HG02798 (cell line): ENCODE measurements at regions not wholly inside any gene's neighbourhood (a gene's known extent, or its start where the extent isn't known, plus 50 kb on each side); places are given as distances from the start of the nearest gene placed in this dataset.

Source experiments
- ATAC-seq: cut with Tn5 transposase; IDR thresholded peaks from one replicate; pipeline ENCODE4 v1.9.1; 2021; ENCODE audit warnings: mild to moderate bottlenecking; ENCODE audit not compliant: unreplicated experiment, poor library complexity

DNA sequence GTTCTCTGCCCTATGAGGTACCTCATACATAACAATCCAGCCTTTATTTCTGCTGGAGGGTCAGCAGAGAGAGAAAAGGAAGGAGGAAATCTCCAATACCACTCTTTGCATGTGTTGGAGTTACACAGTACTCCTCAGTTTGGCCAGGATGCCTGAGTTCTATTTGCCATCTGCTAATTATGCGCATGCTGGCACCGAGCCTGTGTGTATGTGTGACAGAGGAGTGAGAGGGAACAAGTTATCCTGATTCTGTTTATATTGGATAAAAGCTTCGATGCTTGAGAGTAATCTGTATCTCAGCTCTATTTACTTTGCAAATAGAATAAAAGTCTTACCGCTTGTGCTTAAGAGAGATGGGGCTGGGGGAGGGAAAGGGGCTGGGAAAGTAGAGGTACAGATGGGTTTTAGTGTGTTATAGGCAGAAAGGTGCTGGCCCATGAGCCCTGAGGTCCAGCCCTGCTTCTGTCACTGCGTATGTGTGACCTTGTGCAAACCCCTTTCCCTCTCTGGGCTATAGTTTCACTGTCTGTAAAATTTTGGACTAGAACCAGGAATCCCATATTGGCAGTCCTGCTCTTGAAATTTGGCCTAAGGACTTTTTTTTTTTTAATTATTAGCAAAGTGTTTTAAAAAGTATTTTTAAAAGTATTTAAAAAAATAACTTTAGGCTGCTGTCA lies 54.5 kb upstream of the PLXNA2 start:
- ATAC-seq: no peak

- ATAC-seq: no peak
Observed at GRCh38 chr1:208300084-208300770, 56.0 kb upstream of the PLXNA2 start.

DNA sequence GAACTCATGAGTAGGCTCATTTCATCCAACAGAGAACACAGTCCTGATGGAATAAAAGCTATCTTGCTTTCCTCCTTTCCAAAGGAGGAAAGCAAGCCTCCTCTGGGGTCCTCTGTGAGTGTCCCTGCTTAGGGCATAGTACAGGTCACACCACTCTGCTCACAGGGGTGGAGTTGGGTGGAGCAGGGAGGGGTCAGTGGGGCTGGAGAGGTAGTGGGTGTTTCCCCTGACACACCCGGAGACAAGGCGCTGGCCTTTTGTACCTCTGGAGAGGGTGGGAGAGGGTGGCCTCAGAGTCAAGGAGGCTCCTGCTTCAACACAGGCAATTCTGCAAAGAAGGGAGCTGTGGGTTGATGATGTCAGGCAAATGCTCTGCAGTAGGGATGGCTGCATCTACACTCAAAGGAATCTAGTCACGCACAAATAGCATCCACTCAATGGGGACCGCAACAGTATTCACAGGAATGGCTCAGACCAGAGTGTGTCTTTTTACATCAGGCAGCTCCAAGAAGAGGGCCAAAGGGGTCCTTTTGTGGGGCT lies 58.6 kb upstream of the PLXNA2 start:
- ATAC-seq: no peak

GRCh38 chr1:208303743-208304712 lies 59.8 kb upstream of the PLXNA2 start:
- ATAC-seq: no peak

DNA sequence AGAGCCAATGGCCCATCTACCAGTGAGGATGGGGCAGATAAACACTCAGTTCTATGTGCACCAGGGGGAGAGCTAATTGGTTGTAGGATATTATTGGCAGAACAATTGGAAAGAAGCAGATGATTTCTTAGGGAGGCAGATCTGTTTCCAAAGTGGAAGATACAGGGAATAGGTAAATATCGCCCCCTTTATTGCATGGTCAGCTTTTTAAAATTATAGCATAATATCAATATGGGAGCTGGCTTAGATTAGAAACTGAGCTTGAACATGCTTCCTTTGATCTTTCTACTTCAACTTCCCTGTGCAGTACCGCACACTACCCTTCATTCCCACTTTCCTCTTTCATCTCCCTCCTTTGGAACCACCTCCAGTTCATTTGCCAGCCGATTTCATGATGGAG lies 64.0 kb upstream of the PLXNA2 start:
- no peak for ATAC-seq

DNA sequence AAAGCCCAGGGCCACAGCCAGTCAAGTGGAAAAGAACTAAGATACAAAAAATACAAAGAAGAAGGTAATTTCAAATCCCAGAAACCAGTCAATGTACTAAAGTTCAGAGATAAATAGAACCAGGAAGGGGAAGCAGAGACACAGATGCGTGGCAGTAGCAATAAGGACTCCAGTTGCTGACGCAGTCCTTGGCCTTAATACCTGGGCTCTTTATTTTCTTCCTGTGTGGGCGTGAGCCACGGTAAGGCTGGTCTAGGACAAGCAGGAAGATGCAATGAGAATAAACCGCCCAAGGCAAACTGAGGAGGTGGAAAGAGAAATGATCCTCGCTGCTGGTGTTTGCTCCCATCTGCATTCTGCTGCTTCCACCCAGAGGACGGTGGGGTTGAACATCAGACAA lies 65.6 kb upstream of the PLXNA2 start:
- no peak for ATAC-seq

DNA sequence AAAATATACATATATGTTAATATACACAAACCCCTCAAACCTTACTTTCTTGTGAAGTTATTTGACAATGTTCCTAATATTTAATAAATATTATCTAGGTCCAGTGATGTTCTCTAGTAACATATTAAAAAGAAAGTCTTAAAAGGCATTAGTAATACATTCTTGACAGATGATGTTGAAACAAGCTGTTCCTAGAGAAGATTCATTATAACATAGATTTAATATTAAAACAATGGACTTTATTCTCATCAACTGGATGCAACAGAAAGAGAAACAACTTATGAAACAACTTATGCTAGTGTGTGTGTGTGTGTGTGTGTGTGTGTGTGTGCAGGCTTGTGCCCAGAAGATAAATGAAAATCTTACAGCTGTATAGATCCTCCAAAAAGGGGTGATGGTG lies 68.5 kb upstream of the PLXNA2 start:
- ATAC-seq: no peak

GRCh38 chr1:208314431-208314830 lies 70.2 kb upstream of the PLXNA2 start:
- ATAC-seq: no peak

GRCh38 chr1:208318150-208318734 lies 74.1 kb upstream of the PLXNA2 start:
- no peak for ATAC-seq

DNA sequence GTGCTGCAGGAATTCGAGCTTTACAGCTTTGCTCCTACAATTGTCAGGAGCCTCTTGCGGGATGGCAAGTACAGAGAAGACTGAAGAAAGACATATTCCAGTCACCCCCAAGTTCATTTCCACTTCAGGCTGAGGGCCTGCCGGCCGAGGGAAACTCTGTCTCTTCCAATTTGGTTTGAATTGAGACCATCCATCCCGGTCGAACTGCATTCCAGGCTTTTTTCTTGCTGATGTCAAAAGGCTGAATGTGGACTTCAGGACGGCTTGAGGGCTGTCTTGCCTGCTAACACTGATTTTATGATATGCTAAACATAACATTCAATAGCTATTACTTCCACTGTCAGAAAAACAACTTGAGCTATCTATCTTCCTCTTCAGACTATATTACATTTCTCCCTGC lies 79.8 kb upstream of the PLXNA2 start:
- ATAC-seq: no peak

DNA sequence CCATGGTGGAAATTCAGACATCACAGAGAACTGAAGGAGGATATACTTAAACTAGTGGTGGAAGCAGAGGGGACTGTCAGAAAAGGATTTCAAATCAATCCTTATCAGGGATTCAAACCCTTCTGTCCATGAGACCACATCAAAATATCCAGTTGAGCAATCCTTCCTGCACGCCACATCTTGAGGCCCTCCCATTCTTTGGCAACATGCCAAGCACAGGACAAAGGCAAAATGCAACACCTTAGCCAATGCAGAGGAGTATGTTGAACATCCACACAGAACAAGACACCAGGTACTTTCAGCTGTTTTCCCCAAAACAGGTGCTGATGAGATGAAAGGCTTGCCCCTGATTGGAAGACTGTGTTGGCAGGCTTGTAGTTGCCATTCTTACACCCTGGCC lies 81.8 kb upstream of the PLXNA2 start:
- ATAC-seq: no peak

DNA sequence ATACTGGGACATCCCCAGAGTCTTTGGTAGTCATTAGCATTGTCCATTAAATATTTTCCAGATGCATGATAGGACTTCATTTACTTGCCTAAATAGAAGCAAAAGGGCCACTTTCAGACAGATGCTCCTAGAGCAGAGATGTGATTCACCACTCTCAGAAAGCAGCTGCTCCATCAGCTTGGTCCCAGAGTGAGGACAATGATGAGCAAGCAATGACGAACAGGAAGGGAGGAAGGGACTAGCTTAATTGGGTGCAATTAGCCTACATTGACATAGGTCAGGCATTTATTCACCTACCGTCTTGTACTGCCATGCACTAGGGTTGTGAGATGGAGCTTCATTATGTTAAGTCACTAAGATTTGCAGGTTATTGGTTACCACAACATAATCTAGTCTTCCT lies 85.1 kb upstream of the PLXNA2 start:
- ATAC-seq: no peak

DNA sequence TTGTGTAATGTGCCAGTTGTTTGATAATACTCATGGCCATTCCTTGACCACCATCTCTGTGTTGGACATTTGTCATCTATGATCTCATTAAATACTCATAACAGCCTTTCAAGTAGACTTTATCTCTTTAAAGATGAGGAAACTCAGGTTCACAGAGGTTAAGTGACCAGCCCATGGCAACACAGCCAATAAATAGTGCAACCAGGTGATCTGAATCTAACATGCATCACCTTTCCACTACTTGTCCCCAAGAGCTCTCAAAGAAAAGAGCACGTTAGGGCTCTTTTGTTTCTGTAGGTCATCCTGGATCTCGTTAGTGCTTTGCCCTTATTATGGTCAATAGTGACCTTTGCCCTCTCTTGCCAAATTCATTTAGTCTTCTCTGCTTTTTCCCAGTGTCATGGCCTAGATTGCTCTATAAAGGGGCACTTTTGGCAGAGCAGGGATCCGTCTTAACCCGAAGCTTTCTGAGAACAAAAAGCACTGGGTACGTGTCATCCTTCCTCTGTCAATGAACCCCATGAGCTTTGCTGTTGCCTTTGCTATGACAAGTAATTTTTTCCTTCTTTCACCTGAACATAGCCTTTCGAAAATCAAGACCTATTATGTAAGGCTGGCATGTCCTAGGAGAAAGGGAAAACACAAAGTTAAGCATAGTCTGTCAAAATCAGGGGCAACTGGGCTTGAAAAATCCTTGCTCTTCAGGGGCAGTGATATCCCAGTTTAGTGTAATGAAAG lies 88.0 kb upstream of the PLXNA2 start:
- ATAC-seq: no peak

DNA sequence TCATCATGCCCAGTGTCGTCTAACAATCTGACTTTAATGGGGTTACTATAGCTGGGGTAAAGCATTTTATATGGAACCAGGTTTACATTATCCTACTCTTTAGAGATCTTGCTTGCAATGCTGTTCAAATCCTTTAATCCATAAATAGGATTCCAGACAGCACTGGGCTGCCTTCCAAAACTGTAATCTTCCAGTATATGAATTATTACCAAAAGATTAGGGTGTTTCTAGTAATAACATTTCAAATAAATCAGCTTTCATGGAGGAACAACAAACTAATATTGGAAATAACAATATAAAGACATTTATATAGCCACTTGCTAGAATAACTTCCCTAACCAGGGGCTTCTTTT lies 88.6 kb upstream of the PLXNA2 start:
- no peak for ATAC-seq

- ATAC-seq: no peak
Observed at GRCh38 chr1:208333676-208334075, 89.5 kb upstream of the PLXNA2 start.

GRCh38 chr1:208335371-208336136 lies 91.4 kb upstream of the PLXNA2 start:
- no peak for ATAC-seq

- no peak for ATAC-seq
Observed at GRCh38 chr1:208336137-208336518, 91.9 kb upstream of the PLXNA2 start.

DNA sequence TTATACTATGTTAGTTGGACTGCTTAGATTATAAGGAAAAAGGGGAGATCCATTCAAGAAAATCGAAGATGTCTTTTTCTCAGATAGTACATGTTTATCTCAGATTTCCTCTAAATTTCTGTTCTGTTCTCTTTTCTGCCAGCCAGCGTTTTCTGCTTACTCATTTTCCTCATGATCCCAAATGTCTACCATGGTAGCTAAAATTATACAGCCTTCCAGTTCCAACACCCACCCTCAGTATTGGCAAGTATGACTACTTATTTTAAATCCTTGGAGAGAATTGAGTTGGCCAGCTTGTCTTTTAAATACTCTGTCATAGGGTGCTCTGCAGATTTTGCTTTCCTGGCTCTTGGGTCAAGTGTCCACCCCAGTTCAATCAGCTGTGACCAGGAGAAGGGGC lies 95.7 kb upstream of the PLXNA2 start:
- no peak for ATAC-seq

DNA sequence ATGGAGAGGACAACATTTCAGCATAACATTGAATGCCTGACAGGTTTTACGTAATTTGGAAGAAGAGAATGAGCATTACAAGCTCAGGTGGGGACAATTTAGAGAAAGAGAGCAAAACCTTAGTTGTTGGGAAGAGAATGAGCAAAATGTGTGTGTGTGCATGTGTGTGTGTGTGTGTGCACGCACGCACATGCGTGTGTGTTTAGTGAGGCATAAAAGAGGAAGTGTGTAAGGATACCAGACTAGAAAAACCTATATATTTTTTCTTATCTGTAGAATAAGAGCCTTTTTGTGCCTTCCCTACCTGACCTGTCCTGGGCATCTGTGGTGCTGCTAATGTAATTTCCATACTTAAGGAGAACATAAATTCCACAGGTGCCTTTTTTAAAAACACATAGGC lies 99.0 kb upstream of the PLXNA2 start:
- ATAC-seq: no peak
